Endothelial cell (in vitro differentiated cells): ENCODE measurements at regions not wholly inside any gene's neighbourhood (a gene's known extent, or its start where the extent isn't known, plus 50 kb on each side); places are given as distances from the start of the nearest gene placed in this dataset.

Source experiments
- DNase-seq: peaks from one replicate; pipeline ENCODE4 v3.0.0; 2021; ENCODE audit warnings: low spot score
- H3K27ac Mint-ChIP-seq: one replicate; pipeline ENCODE4 v1.8.0; 2021; ENCODE audit warnings: mixed read lengths, inconsistent platforms; ENCODE audit not compliant: unreplicated experiment
- H3K27me3 Mint-ChIP-seq: one replicate; pipeline ENCODE4 v1.8.0; 2021; ENCODE audit warnings: mild to moderate bottlenecking, moderate library complexity, mixed read lengths, inconsistent platforms; ENCODE audit not compliant: unreplicated experiment
- H3K36me3 Mint-ChIP-seq: one replicate; pipeline ENCODE4 v1.8.0; 2021; ENCODE audit warnings: mild to moderate bottlenecking, low read depth, mixed read lengths, inconsistent platforms; ENCODE audit not compliant: unreplicated experiment
- H3K4me1 Mint-ChIP-seq: one replicate; pipeline ENCODE4 v1.8.0; 2021; ENCODE audit warnings: mild to moderate bottlenecking, mixed read lengths, inconsistent platforms; ENCODE audit not compliant: unreplicated experiment
- H3K4me3 Mint-ChIP-seq: one replicate; pipeline ENCODE4 v1.8.0; 2021; ENCODE audit warnings: mild to moderate bottlenecking, mixed read lengths, inconsistent platforms; ENCODE audit not compliant: unreplicated experiment
- H3K9me3 Mint-ChIP-seq: one replicate; pipeline ENCODE4 v1.8.0; 2021; ENCODE audit warnings: mixed read lengths, inconsistent platforms; ENCODE audit not compliant: unreplicated experiment
- TF ChIP-seq, protein P1 (sequence below): fragments of 200-600 bp; sonication (generic); IDR thresholded peaks from one replicate; pipeline ENCODE4 v1.5.0; 2021; ENCODE audit warnings: antibody characterized with exemption; ENCODE audit not compliant: unreplicated experiment

DNA sequence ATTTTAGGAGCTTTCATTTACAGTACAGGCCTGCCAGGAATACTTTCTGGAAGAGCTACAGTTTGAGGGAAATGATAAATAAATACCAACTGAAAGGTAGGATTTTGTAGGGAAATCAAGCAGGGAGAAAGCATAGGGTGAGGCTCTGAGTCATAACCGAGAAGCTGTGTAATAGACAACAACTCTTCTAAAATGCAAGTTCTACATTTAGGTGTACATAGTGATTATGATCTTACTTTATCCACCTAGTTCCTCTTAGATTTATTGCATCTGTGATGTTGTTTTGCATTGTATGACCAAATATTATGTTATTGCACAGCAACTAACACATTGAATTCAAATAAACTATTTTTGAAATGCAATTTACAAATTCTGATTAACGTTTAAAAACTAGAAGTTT is 819.3 kb downstream of the PLA2G4A start:
- TF ChIP-seq, protein P1, sequence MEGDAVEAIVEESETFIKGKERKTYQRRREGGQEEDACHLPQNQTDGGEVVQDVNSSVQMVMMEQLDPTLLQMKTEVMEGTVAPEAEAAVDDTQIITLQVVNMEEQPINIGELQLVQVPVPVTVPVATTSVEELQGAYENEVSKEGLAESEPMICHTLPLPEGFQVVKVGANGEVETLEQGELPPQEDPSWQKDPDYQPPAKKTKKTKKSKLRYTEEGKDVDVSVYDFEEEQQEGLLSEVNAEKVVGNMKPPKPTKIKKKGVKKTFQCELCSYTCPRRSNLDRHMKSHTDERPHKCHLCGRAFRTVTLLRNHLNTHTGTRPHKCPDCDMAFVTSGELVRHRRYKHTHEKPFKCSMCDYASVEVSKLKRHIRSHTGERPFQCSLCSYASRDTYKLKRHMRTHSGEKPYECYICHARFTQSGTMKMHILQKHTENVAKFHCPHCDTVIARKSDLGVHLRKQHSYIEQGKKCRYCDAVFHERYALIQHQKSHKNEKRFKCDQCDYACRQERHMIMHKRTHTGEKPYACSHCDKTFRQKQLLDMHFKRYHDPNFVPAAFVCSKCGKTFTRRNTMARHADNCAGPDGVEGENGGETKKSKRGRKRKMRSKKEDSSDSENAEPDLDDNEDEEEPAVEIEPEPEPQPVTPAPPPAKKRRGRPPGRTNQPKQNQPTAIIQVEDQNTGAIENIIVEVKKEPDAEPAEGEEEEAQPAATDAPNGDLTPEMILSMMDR, result no peak
- Mint-ChIP-seq H3K27me3 (no peaks in the 10 kb centered on the region), H3K36me3 (no peaks in the 10 kb centered on the region), H3K27ac (no peak overlapping the region), H3K4me1 (no peaks in the 10 kb centered on the region), H3K9me3 (no peaks in the 10 kb centered on the region), H3K4me3 (no peak overlapping the region)
- no peak for DNase-seq

GRCh38 chr1:187654635-187655034 is 825.9 kb downstream of the PLA2G4A start:
- TF ChIP-seq, protein P1, result no peak
- H3K27me3 Mint-ChIP-seq, result peaks cover 1% of the 10 kb centered on the region
- H3K4me1 Mint-ChIP-seq, result no peaks in the 10 kb centered on the region
- no peak for DNase-seq
- H3K36me3 Mint-ChIP-seq, result no peaks in the 10 kb centered on the region
- H3K4me3 Mint-ChIP-seq, result no peak overlapping the region
- no peaks in the 10 kb centered on the region for H3K9me3 Mint-ChIP-seq
- no peak overlapping the region for H3K27ac Mint-ChIP-seq

DNA sequence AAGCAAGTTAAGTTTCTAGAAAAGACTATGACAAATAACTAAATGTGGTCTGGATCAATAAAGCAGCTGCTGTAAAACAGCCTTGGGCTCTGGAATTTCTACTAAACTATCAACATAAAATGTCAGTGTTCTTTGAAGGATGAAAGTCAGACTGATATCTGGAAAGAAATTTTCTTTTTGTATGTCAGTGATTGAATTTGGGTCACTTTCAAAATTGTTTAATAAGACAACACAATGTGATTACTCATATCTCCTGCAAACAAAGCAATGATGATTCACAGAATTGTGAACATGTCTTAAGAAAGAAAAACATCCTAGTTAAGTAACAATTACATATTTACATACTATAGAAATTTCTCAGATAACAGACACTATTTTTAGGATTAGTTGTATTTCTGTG is 826.4 kb downstream of the PLA2G4A start:
- H3K27me3 Mint-ChIP-seq, result peaks cover 1% of the 10 kb centered on the region
- DNase-seq, result no peak
- no peaks in the 10 kb centered on the region for H3K9me3 Mint-ChIP-seq
- no peak overlapping the region for H3K27ac Mint-ChIP-seq
- no peak overlapping the region for H3K4me3 Mint-ChIP-seq
- no peaks in the 10 kb centered on the region for H3K4me1 Mint-ChIP-seq
- H3K36me3 Mint-ChIP-seq, result no peaks in the 10 kb centered on the region
- TF ChIP-seq, protein P1, result no peak

GRCh38 chr1:187665483-187665882 is 836.7 kb downstream of the PLA2G4A start:
- Mint-ChIP-seq H3K27me3 (no peaks in the 10 kb centered on the region), H3K27ac (no peak overlapping the region), H3K36me3 (no peaks in the 10 kb centered on the region), H3K4me1 (no peaks in the 10 kb centered on the region), H3K9me3 (no peaks in the 10 kb centered on the region), H3K4me3 (no peak overlapping the region)
- no peak for DNase-seq
- TF ChIP-seq, protein P1, result no peak

DNA sequence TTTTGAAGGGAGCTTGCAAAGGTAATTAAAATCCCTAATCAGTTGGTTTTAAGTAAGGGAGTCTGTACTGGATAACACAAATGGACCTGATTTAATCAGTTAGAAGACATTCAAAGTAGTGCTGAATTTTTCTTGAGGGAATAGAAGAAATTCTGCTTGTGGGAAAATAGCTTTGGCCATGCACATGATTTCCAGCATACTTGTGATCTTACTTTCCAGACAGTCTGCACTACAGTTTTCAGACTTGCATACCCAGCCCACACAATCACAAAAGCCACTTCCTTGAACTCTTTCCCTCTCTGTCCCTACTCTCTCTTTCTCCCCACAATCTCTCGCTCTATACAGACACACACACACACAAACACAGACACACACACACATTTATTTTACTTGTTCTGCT is 852.1 kb downstream of the PLA2G4A start:
- no peaks in the 10 kb centered on the region for H3K4me1 Mint-ChIP-seq
- H3K4me3 Mint-ChIP-seq, result no peak overlapping the region
- no peaks in the 10 kb centered on the region for H3K27me3 Mint-ChIP-seq
- DNase-seq, result no peak
- H3K9me3 Mint-ChIP-seq, result no peaks in the 10 kb centered on the region
- no peaks in the 10 kb centered on the region for H3K36me3 Mint-ChIP-seq
- no peak overlapping the region for H3K27ac Mint-ChIP-seq
- TF ChIP-seq, protein P1, result no peak
